Inferior parietal cortex (tissue), 1 donor: ENCODE measurements at regions not wholly inside any gene's neighbourhood (a gene's known extent, or its start where the extent isn't known, plus 50 kb on each side); places are given as distances from the start of the nearest gene placed in this dataset.
"Not testable (repeated sequence)": the region's sequence is repeated elsewhere in the genome, so short reads cannot be mapped to it uniquely, and the experiment has no call there.

Experiments
- DNase-seq: peaks from one replicate; pipeline ENCODE4 v3.0.0-alpha.2; 2016; ENCODE audit errors: extremely low spot score

DNA sequence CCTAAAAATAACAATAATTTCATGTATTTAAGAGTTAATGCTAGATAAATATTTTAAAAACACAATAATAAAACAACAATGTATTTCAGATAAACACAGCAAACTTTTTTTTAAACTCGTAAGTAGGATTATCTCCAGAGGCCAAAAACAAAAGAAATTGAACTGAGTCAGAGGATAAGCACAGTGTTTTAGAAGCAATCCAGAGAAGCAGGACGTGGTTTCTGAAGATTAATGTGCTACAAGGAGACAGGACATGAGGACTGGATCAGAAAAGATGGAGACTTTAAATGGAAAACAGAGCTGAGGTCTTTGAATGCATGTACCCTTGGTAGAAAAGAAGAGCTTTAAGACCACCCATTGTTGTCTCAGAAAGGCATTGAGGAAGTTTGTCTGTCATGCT, 491.2 kb upstream of the TLE4 start:
- DNase-seq, result no peak

DNA sequence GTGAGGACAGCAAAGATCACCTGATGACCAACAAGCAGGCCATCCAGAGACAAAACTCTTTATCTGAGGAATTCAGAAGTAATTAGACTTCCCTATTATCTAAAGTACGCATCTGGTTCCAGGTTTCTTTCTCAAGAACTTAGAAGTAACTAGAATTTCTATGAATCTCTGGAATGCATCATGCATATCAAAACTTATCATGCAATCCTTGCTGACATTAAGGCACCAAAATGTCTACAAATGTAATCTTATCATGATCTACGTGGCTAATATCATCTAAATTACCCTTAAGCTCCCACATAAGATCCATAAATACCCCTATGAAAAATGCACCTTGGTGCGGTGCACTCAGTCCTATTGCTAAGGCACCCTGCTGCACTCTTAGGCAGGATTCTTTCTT, 488.1 kb upstream of the TLE4 start:
- DNase-seq, result no peak

DNA sequence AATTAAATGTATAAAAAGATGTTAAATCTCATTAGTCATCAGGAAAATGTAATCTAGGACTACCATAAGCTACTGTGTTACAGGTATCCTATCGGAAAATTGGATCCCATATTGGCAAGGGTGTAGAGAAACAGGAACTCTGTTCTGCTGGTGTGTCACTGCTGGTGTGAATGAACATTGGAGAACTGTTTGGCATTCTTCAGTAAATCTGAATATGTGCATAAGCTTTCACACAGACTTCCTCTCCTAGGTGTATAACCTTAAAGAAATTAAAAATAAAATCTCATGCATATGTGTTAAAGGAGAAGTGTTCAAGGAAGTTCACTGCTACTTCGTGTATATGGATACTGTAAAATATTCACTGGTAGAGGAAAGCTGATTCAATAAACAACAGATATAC, 484.6 kb upstream of the TLE4 start:
- DNase-seq, result no peak

DNA sequence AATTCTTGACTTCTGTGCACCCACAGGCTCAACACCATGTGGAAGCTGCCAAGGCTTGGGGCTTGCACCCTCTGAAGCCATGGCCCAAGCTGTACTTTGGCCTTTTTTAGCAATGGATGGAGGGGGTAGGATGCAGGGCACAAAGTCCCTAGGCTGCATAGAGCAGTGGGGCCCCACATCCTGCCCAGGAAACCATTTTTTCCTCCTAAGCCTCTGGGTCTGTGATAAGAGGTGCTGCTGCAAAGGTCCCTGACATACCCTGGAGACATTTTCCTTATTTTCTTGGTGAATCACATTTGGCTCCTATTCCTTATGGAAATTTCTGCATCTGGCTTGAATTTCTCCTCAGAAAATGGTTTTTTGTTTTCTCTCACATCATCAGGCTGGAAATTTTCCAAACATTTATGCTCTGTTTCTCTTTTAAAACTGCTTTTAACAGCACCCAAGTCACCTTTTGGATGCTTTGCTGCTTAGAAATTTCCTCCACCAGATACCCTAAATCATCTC, 482.7 kb upstream of the TLE4 start:
- no peak for DNase-seq

DNA sequence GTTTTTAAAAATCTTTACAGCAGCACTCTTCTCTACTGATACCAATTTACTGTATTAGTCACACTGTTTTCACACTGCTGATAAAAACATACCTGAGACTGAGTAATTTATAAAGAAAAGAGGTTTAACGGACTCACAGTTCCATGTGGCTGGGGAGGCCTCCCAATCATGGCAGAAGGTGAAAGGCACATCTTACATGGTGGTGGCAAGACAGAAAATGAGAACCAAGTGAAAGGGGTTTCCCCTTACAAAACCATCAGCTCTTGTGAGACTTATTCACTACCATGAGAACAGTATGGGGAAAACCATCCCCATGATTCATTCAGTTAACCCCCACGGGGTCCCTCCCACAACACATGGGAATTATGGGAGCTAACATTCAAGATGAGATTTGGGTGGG, 481.9 kb upstream of the TLE4 start:
- DNase-seq, result not testable (repeated sequence)

DNA sequence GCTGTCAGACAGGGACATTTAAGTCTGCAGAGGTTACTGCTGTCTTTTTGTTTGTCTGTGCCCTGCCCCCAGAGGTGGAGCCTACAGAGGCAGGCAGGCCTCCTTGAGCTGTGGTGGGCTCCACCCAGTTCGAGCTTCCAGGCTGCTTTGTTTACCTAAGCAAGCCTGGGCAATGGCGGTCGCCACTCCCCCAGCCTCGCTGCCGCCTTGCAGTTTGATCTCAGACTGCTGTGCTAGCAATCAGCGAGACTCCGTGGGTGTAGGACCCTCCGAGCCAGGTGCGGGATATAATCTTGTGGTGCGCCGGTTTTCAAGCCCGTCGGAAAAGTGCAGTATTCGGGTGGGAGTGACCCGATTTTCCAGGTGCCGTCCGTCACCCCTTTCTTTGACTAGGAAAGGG, 468.5 kb upstream of the TLE4 start:
- DNase-seq, result not testable (repeated sequence)

DNA sequence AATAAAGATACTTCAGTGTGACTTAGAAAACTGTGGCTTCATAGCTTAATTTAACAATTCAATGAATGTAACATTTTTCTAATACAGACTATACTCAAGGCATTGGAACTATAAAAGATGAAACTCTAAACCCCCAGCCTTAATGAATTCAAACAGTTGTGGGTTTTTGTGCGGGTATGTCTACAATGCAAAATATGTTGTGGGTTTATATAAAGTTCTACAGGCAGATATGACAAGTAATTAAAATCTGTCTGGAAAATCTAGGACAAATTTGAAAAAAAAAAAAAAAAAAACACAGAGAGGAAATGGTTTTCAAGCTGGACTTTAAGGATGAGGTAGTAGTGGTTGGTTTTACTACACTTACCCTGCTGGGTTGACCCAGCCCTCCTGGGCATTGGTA, 467.5 kb upstream of the TLE4 start:
- no peak for DNase-seq

DNA sequence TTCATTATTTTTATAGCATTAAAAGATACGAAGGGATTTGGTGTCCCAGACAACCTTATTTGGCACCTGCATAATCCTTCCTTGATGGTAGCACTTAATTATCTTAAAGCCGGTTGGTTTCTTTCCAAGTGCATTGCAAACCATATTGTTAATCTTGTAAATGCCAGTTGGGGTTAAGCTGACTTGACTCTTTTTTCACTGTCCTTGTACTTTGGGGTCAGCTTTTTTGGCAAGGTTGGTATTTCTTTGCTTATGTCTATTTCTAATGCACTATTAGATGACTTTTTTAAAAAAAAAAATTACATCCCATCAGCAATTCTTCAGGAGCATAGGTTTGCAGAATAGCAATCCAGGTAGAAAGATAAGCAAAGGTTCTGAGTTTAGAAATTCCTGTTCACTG, 466.8 kb upstream of the TLE4 start:
- no peak for DNase-seq

DNA sequence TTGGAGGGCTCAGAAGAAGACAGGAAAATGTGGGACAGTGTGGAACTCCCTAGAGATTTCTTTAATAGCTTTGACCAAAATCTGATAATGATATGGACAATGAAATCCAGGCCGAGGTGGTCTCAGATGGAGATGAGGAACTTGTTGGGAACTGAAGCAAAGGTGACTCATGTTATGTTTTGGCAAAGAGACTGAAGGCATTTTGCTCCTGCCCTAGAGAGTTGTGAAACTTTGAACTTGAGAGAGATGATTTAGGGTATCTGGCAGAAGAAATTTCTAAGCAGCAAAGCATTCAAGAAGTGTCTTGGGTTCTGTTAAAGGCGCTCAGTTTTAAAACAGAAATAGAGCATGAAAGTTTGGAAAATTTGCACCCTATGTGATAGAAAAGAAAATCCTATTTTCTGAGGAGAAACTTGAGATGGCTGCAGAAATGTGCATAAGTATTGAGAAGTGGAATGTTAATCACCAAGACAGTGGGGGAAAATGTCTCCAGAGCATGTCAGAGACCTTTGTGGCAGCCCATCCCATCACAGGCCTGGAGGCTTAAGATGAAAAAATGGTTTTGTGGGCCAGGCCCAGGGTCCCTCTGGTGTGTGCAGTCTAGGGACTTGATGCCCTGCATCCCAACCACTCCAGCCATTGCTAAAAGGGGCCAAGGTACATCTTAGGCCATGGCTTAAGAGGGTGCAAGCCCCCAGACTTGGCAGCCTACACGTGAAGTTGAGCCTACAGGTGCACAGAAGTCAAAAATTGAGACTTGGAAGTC, 463.7 kb upstream of the TLE4 start:
- DNase-seq, result no peak

DNA sequence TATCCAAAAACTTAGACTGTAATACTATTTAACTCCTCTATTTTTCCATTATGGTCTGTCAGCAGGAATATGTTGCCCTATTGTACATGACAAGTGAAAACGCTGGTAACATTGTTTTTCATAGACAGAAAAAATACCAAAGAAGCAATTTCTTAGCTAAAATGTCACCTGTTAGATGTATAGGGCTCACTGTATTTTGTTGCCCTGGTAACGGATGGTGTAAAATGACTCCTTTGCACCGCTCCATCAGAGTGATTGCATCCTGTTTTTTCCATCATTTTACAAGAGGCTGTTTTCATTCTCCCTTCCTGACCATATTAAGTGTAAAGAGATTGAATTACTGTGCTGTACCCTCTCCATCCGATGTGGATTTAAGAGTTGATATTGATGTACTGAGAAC, 460.1 kb upstream of the TLE4 start:
- no peak for DNase-seq

DNA sequence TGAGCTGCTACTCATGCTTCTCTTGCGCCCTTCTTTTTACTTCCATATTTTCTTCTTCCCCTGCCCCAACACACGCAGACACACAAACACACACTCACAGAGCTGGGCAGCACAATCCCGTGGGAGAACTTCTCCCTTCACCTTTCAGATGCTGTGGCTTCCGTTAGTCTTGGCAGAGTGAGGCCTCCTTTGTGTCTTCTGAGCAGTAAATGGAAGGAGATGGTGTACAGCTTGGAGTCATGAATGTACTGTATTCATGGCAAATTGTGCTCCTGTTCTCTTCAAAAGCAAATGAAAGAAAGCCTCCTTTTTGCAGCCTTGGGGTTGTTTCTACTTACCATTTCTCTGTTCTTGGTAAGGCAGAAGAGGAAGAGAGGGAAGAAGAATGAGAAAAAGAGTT, 456.6 kb upstream of the TLE4 start:
- no peak for DNase-seq

DNA sequence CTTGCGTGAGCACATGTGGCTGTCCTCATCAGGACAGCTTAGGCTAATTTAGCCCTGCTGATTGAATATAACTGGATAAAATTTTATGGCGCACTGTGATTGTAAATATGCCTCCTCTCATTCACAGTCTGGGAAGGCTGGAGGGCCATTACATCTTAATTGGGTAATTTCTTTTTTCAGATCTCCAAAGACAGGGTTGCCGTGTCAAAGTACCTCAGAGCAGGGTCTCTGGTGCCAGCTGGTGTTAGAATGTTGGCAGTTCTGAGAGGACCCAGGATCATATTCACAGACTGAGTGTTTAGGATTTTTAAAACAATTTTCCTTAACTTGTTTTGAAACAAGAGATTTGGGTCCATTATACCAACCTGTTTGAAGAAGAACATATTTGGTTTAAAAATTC, 455.7 kb upstream of the TLE4 start:
- no peak for DNase-seq

DNA sequence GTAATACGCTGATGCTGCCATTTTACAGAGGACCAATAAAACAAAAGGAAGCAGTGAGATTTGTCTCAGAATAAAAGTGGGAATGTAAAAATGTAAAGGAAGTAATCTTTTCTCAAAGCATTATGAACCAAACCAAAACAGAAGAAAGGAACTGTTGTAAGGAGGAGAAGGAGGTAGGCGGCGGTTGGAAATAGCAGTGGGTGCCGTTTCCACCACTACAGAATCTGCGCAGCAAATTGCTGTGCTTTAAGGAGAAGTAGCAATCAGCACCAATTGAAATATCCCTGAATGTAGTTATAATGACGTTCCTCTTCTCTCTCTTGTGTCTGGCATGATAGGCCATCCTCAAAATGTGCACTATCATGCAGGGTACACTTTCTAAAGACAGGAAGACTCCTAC, 455.1 kb upstream of the TLE4 start:
- DNase-seq, result no peak

DNA sequence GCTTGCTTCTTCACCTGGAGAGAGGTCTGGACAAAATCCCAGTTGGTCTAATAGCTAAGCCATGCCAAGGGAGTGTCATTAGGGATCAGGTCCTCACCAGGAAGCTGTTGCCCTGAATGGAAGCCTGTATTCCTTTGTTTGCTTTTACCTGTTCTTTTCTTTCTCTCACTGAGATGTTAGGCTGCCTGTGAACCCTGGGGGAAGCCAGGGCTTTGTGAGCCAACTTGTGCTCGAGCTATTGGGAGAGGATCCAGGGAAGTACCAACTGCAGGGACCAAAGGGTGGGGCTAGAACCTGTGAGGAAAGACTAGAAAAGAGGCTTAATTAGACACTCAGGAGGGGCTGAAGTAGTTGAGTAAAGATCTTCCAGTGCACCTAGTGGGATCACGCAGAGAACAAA, 451.2 kb upstream of the TLE4 start:
- no peak for DNase-seq

DNA sequence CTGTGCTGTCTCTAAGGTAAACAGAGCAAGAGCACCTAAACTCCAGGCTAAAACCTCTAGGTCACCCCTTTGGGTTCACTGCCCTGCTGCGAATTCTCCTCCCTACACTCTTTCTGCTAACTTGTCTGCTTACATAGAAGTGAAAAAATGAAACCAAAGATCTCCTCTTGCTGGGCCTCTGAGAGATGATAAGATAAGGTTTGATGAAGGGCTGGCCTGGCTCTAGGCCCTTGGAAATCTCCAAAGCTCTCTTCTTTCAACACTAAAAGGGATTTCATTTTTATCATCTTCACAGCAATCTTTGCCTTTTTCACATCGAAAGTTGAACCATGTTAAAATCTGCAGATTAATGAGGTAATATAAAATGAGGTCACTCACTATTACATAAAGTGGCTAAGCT, 450.8 kb upstream of the TLE4 start:
- no peak for DNase-seq

DNA sequence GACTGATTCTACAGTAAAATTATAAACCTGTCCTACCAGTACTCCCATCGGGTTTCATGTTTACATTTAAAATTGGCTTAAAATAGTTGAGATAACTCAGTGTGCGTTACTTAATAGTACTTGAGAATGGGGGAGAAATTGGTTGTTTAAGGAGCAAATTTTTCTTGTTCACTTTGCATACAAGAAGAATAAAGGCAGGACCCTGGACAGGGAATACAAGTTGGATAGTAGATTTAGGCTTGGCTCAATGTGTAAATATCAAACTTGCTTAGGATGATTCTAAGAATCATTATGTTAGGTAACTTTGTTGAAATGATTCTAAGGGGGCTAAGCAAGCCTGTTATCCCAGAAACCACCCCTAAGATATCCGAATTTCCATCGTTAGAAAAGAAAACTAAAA, 448.4 kb upstream of the TLE4 start:
- DNase-seq, result no peak

DNA sequence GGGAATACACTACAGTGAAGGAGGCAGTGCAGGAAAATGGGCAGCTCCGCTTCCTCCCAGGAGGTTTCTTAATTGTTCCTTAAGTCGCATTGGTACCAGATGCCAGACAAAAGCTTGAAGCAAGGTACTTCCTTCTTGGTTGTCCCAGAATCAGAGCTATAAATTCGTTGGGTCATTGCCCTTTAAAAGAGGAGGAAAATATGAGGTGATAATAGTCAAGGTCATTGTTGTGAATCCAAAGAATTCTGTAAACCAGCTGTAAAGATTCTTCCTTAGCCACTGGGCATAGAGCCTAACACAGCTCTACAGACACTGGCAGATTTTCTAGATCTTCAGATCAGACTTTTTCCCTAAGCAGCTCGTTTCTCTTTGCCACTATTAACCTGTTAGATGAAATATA, 444.1 kb upstream of the TLE4 start:
- no peak for DNase-seq

DNA sequence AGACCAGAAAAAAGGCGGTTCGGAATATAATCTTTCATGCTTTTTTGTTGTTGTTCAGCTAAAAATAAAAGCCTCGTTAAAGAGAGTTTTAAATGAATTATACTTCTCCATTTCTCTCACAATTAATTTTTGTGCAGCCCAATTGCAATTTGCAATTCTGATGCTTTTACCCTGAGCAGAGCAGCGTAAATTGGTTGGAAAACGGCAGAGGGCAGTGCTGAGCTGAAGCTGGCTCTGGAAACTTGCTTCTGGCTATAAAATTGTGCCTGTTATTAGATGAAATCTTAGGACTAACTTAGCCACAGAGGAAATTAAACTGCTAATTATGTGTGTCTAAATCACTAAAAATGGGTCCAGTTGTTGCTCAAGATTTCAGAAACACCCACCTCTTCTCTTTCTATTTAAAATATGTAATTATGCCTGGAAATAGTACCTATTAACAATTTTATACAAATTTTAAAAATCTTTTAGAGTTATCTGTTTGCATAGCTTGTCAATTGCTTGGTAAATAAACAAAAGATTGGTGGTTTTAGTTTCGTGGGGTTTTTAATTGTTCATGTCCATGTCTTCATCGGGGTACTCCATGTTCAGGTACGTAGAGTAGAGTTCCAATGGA, 441.8 kb upstream of the TLE4 start:
- DNase-seq, result peak; percentile 76

DNA sequence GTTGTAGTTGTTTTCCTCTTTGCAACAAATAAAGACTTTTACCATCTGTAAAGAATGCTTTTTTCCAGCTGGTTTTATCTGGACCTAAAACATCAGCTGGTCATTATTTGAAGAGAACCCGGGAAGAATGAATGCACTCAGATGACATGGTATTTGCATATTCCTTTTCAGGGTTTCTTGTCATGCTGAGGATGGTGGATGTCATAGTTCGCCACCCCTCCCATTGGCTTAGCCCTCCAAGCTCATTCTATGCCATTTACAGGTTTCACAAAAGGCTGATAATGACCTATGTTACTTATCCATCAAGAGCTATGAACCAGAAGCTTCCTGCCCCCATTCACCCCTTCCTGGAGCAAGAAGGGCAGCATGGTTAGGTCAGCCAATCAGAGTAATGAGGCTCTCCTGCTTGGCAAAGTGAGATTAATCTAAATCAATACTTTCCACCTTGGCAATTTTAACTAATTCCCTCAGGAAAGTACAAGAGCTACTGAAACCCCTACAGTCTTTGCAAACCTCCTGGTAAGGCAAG, 440.5 kb upstream of the TLE4 start:
- DNase-seq, result no peak

DNA sequence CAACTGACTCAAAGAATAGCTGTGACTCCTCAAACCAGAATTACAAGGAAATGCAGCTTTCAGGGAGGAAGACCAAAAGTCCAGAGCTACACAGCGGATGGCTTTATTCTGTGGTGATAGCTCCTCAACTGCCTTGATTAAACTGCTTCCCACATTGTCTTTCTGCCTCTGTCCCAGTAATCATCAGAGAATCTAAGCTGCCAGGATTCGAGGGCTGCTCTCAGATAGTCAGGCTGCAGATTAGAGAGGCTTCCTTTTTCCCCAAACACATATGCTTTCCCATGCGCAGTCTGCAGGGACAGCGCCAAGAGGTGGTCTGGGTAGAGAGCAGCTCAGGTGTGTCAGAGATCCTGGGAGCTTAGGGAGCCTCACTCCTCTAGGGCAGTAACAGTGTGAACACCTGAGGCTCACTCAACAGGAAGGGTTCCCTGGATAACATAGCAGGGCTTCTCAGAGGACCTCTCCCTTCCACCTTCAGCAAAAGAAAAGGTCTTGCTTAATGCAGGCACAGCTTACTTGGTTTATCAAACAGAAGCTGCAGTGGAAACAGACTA, 439.9 kb upstream of the TLE4 start:
- DNase-seq, result no peak

DNA sequence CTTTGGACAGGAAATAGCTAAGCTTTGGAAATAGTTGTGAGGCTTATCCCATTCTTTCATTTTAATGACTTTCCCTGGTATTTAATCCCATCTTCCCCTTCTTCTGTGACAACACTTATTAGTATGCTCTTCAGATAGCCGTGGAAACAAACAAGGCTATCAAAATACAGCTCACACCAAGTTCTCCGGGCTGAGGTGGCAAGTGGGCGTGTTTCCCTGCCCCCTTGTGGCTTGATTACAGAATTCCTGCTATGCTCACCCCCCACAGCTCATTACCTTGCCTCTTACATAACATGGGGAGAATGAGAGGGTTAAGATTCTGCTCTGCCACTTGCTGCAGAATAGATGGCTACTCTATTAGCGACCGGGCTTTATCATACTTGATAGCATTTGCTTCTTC, 437.1 kb upstream of the TLE4 start:
- DNase-seq, result no peak

DNA sequence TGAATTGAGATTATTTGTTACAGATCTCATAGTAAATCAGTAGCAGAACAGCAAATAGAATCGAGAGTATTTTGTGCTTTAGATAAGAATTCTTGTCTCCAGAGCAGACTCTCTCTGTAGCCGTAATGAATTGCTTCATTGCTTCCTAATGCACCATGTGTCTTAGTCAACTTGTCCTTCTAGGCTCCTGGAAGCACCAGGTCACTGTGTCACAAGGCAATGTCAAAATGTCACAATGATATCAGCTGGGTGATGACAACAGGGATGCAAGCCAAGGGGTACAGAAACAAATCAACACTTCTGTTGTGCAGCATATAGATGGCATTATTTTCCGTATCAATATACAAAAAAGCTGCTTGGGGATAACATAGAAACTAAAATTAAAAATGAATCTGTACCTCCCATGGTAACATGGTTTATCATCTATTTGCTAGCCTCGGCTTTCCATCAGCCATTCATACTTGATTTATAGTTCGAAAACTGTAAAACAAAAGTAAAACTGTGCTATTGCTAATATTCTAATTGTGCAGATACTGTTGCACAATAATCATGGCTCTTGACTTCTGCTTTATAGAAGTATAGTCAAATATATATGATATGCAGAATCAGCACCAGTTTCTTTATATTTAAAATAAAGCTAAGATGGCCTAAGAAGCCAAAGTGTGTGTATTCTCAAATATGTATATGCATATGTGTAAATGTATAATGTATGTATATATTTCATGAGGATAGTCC, 435.9 kb upstream of the TLE4 start:
- no peak for DNase-seq
